OCI-LY3 (cell line): ENCODE measurements at regions not wholly inside any gene's neighbourhood (a gene's known extent, or its start where the extent isn't known, plus 50 kb on each side); places are given as distances from the start of the nearest gene placed in this dataset.

Source experiments
- H2AFZ ChIP-seq: fragments of 200-600, 300-600 bp; shearing (Covaris generic); 2 replicates; pipeline ENCODE4 v1.6.0; 2014; ENCODE audit warnings: antibody characterized with exemption, low read depth, low read length
- H3K27ac ChIP-seq: fragments of 200-600, 300-600 bp; sonication (generic); 2 replicates; pipeline ENCODE4 v1.5.1; 2014; ENCODE audit warnings: mild to moderate bottlenecking, low read length, moderate library complexity, mixed read lengths
- H3K27me3 ChIP-seq: fragments of 200-600, 300-600 bp; sonication (generic); 2 replicates; pipeline ENCODE4 v1.6.1; 2014; ENCODE audit warnings: low read depth, low read length, mixed read lengths
- H3K36me3 ChIP-seq: fragments of 200-600, 300-600 bp; sonication (generic); replicated peaks from 2 replicates; pipeline ENCODE3; 2014; ENCODE audit warnings: low read depth, low read length, mixed read lengths
- H3K4me1 ChIP-seq: fragments of 300-600, 200-600 bp; sonication (generic); 2 replicates; pipeline ENCODE4 v1.6.1; 2014; ENCODE audit warnings: low read length, mixed read lengths
- H3K4me2 ChIP-seq: fragments of 200-600, 300-600 bp; sonication (generic); 2 replicates; pipeline ENCODE4 v1.6.1; 2014; ENCODE audit warnings: low read length, mixed read lengths
- H3K4me3 ChIP-seq: fragments of 300-600, 200-600 bp; sonication (generic); 2 replicates; pipeline ENCODE4 v1.5.1; 2014; ENCODE audit warnings: antibody characterized with exemption, mild to moderate bottlenecking, low read length, moderate library complexity
- H3K79me2 ChIP-seq: fragments of 300-600, 200-600 bp; shearing (Covaris generic); 2 replicates; pipeline ENCODE4 v1.6.1; 2014; ENCODE audit warnings: mild to moderate bottlenecking, low read length, mixed read lengths
- H3K9ac ChIP-seq: fragments of 300-600, 200-600 bp; shearing (Covaris generic); 2 replicates; pipeline ENCODE4 v1.6.0; 2014; ENCODE audit warnings: mild to moderate bottlenecking, low read length, moderate library complexity
- H3K9me3 ChIP-seq: fragments of 200-600, 300-600 bp; shearing (Covaris generic); 2 replicates; pipeline ENCODE4 v1.6.1; 2014; ENCODE audit warnings: low read length, mixed read lengths; ENCODE audit not compliant: insufficient read depth
- H4K20me1 ChIP-seq: fragments of 200-600, 300-600 bp; sonication (generic); 2 replicates; pipeline ENCODE4 v1.6.1; 2016; ENCODE audit warnings: low read length, mixed read lengths; ENCODE audit not compliant: insufficient read depth
- EZH2phosphoT487 ChIP-seq: fragments of 200-600 bp; shearing (Covaris generic); IDR thresholded peaks from 2 replicates; pipeline ENCODE4 v1.6.1; 2018; ENCODE audit warnings: antibody characterized with exemption, mixed run types, low read depth
- TF ChIP-seq, protein P1 (sequence below): fragments of 200-600, 300-600 bp; sonication (generic); IDR thresholded peaks from 2 replicates; pipeline ENCODE4 v1.5.1; 2014; ENCODE audit warnings: antibody characterized with exemption, low read length, low read depth

DNA sequence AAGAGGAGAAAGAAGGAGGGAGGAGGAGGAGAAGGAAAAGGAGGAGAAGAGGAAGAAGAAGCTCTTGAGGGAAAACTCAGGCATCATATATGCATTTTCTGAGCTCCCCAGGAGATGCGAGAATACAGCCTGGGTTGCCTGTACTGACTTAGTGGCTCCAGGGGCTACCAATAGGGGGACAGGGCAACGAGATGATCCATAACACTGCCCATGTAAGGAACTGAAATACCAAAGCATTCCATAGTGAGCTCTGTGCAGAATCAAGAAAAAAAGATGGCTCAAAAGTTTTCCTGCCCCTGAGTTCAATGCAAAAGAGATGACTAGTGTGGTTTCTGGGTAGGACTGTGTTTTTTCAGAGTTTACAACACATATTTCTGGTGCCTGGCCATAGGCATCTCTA lies 258.7 kb downstream of the ALDH8A1 start:
- Histone ChIP-seq H3K4me1 (no peaks in the 10 kb centered on the region), H4K20me1 (no peaks in the 10 kb centered on the region), H3K9me3 (no peaks in the 10 kb centered on the region), H3K4me3 (no peak overlapping the region), H3K79me2 (no peaks in the 10 kb centered on the region), H2AFZ (no peak overlapping the region), H3K4me2 (no peak overlapping the region), H3K9ac (no peak overlapping the region), H3K27me3 (0 out of 2 replicates have a peak, but pooled peaks cover 6% of the 10 kb centered on the region), H3K36me3 (no peaks in the 10 kb centered on the region), H3K27ac (no peak overlapping the region)
- TF ChIP-seq, protein P1, sequence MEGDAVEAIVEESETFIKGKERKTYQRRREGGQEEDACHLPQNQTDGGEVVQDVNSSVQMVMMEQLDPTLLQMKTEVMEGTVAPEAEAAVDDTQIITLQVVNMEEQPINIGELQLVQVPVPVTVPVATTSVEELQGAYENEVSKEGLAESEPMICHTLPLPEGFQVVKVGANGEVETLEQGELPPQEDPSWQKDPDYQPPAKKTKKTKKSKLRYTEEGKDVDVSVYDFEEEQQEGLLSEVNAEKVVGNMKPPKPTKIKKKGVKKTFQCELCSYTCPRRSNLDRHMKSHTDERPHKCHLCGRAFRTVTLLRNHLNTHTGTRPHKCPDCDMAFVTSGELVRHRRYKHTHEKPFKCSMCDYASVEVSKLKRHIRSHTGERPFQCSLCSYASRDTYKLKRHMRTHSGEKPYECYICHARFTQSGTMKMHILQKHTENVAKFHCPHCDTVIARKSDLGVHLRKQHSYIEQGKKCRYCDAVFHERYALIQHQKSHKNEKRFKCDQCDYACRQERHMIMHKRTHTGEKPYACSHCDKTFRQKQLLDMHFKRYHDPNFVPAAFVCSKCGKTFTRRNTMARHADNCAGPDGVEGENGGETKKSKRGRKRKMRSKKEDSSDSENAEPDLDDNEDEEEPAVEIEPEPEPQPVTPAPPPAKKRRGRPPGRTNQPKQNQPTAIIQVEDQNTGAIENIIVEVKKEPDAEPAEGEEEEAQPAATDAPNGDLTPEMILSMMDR: no peak
- no peak for TF ChIP-seq EZH2phosphoT487

DNA sequence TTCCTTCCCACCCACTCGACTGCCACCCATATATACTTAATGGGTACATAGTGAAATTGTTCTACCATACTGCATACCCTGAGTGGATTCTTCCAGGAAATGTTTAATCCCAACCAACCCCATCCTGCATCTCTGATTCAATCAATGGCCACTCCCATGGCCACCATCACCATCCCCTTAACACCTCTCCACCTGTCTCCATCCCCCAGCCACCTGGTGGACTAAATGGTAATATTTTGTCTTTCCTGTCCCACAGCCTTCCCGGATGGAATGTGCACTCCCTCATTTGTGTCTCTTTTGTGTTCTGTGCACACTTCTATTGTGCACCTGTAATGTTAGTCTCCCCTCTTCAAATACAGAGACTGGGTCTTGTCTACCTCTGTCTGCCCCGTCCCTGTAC lies 259.9 kb downstream of the ALDH8A1 start:
- 0 out of 2 replicates have a peak, but pooled peaks cover 6% of the 10 kb centered on the region for H3K27me3 ChIP-seq
- no peak overlapping the region for H2AFZ ChIP-seq
- no peak overlapping the region for H3K27ac ChIP-seq
- no peaks in the 10 kb centered on the region for H3K9me3 ChIP-seq
- H3K4me3 ChIP-seq: no peak overlapping the region
- TF ChIP-seq, protein P1: no peak
- no peak for TF ChIP-seq EZH2phosphoT487
- no peaks in the 10 kb centered on the region for H4K20me1 ChIP-seq
- no peak overlapping the region for H3K9ac ChIP-seq
- H3K36me3 ChIP-seq: no peaks in the 10 kb centered on the region
- no peaks in the 10 kb centered on the region for H3K79me2 ChIP-seq
- H3K4me2 ChIP-seq: no peak overlapping the region
- no peaks in the 10 kb centered on the region for H3K4me1 ChIP-seq

DNA sequence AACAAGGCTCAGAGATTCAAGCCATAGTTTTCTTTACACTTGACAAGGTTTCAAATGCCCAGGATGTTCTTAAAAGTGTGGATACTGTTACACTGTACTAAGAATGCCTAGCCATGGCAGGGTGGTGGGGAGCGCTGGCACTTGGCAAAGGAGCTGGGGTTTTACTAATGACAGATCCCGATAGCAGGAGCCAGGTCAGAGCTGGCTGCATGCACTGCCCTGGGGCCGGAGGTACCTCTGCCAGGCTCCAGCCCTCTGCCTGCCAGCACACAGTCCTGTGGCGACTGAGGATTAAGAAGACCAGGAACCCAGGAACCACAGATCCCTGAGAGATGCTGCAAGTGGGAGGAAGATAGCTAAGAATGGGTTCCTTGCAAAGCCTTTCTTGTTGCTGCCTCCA lies 260.3 kb downstream of the ALDH8A1 start:
- no peak overlapping the region for H3K4me3 ChIP-seq
- no peaks in the 10 kb centered on the region for H3K79me2 ChIP-seq
- H4K20me1 ChIP-seq: no peaks in the 10 kb centered on the region
- no peak overlapping the region for H3K4me2 ChIP-seq
- no peak overlapping the region for H3K27ac ChIP-seq
- TF ChIP-seq, protein P1: no peak
- TF ChIP-seq EZH2phosphoT487: no peak
- H3K27me3 ChIP-seq: 0 out of 2 replicates have a peak, but pooled peaks cover 6% of the 10 kb centered on the region
- no peaks in the 10 kb centered on the region for H3K4me1 ChIP-seq
- no peak overlapping the region for H3K9ac ChIP-seq
- no peak overlapping the region for H2AFZ ChIP-seq
- H3K36me3 ChIP-seq: no peaks in the 10 kb centered on the region
- no peaks in the 10 kb centered on the region for H3K9me3 ChIP-seq

DNA sequence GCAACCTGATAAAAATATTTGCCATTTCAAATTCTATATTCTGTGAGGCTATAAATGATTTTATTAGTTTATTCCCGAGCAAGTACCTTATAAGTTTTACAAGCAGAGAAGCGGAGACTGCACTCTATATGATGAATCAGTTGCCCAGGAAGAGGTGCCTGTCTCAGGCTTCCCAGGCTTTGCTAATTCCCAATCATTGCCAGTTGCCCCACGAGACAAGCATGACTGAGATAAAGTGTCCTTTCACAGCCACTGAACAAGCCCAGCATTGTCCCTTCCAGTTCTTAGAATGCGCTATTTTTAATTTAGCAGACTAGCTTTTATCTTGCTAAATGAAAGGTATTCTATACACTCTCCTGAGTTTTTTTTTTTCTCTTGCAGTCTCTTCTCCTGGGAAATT lies 260.7 kb downstream of the ALDH8A1 start:
- H3K4me1 ChIP-seq: no peaks in the 10 kb centered on the region
- no peaks in the 10 kb centered on the region for H3K9me3 ChIP-seq
- TF ChIP-seq EZH2phosphoT487: no peak
- TF ChIP-seq, protein P1: no peak
- no peaks in the 10 kb centered on the region for H3K36me3 ChIP-seq
- H3K4me2 ChIP-seq: no peak overlapping the region
- no peak overlapping the region for H2AFZ ChIP-seq
- H3K79me2 ChIP-seq: no peaks in the 10 kb centered on the region
- no peak overlapping the region for H3K4me3 ChIP-seq
- no peaks in the 10 kb centered on the region for H4K20me1 ChIP-seq
- no peak overlapping the region for H3K27ac ChIP-seq
- 0 out of 2 replicates have a peak, but pooled peaks cover 6% of the 10 kb centered on the region for H3K27me3 ChIP-seq
- no peak overlapping the region for H3K9ac ChIP-seq
